Activated CD8-positive, alpha-beta memory T cell treated with anti-CD3 and anti-CD28 coated beads, Interleukin-2, amount 50 U/mL, for 48 hours (primary cell): ENCODE measurements at regions not wholly inside any gene's neighbourhood (a gene's known extent, or its start where the extent isn't known, plus 50 kb on each side); places are given as distances from the start of the nearest gene placed in this dataset.

Source experiments
- DNase-seq: peaks from one replicate; pipeline ENCODE4 v3.0.0-alpha.2; 2020

DNA sequence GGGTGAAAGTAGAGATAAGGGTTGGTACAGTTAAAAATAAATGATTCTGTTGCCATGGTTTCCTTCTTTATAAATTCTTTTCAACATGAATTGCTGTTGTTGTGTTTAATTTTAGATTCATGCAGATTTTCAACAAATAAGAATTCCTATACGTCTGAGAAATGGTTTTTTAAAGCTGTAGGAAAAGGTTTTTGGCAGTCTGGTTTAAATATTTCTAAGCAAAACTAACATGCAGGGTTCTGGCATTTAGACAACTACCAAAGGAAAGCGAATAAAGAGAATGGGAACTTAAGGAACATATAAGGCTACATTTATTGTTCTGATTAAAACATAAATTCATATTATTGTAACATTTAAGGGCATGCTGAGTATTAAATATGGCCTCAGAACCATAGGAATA lies 203.0 kb upstream of the MIR17HG start:
- no peak for DNase-seq

DNA sequence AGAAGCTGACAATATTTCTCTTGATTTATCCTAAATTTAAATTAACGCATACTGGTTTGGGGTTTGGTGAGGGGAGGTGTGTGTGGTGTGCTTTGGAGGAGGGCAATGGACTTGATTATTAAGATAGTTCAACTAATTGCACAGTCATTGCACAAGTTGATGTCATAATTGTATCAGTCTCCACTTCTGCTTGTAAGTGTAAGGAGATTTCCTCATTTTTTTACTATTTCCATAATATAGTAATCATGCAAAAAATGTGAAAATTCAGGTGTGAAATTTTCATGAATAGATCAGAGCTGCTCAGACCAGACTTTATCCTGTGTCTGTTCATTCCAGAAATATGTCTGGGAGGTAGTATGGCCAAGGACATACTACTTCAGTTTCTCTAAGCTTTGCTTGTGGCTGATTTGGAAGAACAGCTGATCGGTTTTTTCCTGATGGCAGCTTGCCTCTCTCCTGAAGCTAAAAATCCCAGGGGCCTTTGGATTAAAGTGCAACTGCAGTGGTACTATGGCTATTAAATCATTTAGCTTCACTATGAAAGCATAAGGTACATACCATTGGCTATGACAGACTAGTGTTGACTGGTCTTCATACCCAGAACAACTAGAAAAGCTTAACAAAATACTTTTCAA lies 201.8 kb upstream of the MIR17HG start:
- no peak for DNase-seq

DNA sequence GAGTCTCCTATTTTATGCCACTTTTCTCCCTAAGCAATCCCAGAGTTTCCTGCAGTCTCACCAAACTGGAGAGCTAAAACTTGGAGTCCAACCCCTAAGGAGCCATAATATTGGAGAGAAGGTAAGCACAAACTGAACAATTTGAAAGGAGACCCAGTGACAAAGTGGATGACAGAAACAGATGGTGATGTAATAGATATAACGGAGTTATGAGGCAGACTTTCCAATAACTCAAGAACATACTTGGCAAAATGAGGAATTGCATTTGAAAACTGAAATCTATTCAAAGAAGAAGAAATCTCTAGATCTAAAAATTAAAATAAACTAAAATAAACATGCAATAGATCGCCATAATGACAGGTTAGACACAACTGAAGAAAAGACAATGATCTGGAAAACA lies 200.9 kb upstream of the MIR17HG start:
- DNase-seq = no peak

DNA sequence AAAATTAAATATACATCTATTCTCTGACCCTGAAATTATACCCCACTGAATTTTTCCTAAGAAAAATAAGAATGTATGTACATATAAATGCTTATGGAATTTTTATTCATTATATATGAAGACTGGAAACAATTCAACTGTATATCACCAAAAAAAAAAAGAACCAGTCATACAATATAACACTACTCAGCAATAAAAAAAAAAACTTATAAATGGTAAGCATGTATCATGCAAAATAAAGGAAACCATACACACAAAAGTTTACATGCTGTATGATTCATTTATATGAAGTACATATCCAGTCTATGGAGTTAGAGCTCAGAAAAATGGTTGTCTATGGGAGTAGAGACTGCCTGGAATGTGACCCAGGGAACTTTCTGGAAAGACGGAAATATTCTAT lies 199.4 kb upstream of the MIR17HG start:
- DNase-seq = no peak

DNA sequence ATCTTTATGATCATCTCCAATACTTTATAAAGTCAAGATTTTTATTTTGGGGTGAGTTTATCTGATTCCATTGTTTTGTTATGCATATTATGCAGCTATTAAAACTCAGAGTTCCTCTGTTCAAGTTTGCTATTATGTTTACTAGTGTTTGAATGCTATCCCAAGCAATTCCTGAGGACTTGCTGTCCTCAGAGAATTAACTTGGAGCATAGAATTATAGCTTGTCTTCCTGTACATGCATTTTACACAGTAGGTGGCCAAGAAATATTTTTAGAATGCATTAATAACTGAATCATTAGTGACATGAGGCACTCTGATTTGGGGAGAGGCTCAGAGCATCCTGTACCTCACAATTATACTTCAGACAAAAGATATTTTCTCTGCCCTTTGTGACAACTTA lies 195.6 kb upstream of the MIR17HG start:
- DNase-seq = no peak

DNA sequence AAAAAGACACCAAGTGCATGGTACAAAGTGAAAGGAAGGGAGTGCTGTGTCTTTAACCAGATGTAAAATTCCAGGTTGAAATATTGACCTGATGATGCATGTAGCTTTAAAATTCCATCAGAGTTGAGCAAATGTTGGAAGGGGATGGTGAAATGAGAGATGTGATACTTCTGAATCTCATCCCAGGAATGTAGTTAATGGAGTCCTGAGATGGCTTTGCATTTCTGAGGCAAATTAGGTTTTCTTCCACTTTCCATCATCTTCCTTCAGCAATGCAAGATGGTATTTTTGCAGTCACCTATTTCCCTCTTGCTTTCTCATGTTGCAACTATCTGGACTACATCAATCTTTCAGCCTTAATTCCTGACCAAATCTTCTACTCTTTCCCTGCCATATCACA lies 194.1 kb upstream of the MIR17HG start:
- no peak for DNase-seq

DNA sequence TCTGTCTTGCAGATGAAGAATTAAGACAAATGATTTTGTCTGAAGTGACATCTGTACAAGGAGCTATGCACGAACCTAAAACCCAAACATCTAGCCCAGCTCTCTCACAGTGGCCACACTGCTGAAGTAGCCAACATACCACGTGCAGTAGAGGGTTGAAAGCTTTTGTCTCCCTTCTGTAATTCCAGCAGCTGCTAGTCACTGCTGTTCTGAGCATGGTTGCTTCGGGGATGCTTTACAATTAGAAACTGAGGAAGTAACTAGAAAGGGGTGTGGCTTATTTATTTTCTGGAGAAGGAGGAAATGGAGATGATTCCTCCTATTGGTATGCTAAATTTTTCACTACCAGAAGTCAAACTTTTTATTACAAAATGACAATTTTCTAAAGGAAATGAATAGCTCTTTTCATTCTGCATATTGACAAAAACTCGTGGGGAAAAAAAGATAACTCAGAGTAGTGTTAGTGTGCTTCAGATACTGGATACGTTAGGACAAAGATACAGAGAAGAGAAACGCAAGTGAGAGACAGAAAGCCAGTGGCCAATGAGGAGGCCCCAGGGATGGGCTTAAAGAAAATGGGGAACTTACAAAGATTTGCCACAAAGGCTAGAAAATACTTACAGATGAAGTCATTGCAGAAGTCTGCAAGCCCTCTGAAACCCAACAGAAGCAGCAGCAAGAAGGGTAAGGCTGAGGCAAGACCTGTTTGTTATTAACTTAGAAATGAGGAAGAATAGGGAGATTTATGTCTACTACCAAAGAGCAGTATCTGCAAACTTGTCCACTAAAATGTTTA lies 192.7 kb upstream of the MIR17HG start:
- no peak for DNase-seq

DNA sequence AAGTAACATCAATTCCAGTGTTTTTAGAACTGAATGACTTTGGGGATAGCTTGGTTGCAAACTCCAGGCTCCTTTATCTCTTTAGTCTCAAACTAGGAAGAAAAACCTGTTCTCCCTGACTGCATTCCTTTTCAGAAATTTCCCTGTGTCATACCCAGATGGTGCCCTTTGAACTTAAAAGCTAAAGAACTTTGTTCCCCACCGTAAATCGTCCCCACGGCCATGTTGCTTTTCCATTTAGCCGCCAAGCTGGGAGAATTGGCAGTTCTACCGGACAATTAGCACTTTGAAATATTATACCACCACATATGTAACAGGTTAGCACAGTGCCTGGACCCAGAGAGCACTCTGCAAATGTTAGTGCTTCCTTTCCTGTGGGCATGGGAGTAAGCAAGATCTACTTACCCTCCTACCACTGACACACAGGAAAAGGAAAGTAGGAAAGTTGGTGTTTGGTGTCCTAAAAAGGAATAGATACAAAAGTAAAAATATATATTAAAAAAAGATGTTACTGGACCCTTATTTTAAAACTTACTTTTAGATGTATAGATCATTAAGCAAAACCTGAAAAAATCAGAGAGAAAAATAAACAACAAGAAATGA lies 191.9 kb upstream of the MIR17HG start:
- DNase-seq = no peak

DNA sequence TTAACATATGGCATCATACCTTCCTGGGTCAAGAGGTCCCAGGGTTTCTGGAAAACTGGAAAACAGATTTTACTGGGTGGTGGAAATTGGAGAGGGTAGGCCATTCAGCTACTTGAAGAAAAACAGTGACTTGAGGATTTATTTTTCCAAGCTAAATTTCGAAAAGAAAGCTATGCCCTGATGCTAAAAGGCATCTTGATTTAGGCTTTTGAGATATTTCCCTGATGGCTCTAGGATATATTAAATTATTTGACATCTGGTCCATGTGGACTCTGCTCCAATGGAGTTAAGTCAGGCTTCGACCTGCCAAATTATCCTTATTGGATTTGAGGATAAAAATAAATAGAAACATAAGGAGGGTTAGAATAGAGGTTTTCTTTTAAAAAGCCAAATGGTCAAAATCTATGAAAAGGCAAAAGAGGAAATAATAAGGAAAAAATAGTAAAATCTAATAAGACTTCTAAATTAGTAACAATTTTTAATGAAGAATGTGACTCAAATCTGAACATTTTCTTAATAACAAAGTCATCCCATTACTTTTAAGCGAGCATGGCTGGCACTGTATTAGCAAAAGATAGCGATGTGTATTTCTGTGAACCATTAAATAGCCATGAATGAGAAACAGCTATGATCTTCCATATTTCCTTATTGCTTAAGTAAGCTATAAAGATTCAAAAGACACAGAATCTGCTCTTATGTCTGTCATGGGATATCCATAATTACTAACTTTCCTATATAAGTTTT lies 190.0 kb upstream of the MIR17HG start:
- DNase-seq = no peak

DNA sequence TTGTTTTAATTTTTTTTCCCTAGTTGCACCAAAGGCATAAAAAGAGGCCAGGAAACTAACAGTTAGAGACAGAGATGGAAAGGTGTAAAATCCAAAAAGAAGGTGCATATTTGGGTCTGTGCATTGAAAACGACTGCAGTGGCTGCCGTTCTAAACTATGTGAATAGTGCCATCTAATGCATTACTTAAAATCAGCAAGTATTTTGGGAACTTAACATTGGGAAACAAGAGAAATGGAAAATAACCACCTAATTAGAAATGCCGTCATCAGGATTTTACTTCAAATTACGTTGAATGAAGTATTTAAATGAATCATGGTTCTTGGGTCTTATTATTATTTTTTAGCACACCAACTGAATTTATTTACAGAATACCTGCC lies 189.5 kb upstream of the MIR17HG start:
- DNase-seq = no peak

DNA sequence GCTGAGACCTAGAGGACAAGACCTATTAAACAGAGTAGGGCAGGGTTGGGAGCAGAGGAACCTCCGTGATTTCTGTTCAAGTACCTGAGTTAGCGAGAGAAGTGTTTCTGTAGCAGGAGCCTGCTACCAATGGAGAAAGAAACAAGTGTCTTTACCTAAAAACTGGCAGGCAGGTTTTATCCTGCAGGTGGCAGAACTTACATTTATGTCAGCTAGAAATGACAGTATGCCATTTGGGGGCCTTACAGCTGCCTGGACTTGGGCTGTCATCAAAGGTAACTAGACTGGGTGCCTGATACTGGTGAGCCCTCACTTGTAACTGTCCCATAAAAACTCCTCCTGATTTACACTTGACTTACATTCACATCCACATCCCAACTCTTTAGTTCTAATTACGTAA lies 185.3 kb upstream of the MIR17HG start:
- DNase-seq = no peak

DNA sequence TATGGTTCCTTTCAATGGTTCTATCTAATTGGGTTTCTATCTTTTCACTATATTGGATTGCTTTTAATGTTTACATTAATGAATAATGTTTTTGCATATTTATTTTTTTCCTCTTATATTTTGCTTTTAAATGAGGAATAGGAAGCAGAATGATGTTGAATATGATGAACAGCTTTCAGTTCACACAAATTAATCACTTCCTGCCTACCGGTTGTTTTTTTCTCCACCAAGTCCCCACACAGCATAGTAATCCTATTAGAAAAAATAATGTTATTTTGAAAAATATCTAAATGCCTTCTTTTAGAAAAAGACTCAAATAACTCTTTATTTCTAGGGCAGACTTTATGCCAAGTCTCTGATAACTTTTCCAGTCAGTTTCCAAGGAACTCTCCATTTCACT lies 184.9 kb upstream of the MIR17HG start:
- no peak for DNase-seq

DNA sequence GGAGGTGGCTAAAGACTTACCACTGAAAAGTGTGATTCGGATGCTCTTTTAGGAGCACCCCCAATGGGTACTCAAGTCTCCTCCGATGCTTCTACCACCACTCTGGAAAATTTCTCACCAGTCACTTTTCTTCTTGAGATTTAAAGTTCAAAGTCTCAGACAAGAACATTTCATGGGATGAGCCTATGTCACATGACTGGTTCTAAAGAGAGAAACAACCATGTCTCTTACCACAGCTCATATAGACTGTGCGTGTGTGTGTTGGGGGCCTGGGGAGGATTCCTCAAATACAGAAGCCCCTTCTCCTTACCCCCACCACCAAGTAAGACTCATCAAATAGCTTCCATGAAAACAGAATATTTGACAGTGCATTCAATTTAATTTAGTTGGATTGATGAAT lies 181.7 kb upstream of the MIR17HG start:
- DNase-seq = no peak

DNA sequence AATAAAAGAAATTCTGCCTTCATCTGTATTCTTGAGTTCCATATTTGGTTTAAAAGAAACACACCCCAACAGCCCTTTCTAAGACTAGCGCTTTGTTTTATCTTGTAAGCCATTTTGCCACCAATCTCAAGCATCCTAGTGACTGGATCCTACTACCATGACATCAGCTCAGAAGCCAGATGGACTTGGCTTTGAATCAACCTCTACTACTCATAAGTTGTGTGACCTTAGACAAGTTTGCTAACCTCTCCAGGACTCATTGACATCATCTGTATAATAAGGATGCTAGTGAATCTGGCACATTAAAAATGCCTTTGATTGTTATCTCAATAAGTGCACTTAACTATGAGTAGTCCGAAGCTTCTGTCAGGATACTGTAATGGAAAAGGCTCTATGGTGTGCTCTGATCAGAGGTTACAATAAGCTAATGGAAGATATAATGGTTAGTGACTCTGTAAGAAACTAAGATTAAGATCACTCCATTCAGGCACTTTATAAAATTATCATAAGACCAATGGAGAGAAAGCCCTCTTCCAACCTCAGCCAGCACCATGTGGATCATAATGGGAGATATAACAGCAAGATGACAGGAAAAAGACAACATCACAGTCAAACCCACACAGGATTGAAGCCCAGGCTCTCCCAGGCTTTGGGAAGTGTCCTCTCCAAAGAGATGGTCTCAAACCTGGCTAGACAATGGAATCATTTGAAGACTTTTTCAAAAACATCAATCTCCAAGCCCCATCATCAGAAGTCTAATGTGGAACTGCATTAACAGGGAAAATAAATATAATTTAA lies 180.6 kb upstream of the MIR17HG start:
- no peak for DNase-seq

DNA sequence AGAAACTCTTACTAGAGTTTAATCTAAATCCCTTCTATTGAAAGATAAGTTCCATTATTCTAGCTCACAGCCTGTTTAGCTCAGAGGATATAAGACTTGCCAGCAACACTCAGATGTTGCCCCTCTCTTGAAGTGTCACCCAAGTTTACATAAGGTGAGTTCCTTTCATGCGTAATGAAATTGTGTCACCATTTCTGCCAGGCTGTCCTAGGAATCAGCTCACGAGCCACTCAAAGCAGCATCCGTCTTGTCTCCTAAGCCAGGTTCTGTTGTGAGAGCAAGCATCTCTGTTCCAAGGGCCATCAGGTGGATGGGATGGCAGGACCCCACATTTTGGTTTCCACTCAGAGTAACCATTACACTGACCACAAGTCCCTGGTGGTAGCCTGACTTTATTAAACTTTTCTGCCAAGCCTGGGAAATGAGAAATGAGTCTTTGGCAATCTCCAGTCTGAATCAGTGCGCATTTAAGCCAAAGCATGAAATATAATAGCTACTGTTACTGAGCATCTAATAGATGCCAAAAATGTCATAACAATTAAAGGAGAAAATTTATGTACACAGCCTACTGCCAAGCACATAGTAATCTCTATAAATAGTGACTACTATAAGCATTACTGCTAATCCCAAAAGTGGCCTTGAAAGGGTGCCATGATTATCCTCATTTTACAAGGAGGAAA lies 179.6 kb upstream of the MIR17HG start:
- no peak for DNase-seq

DNA sequence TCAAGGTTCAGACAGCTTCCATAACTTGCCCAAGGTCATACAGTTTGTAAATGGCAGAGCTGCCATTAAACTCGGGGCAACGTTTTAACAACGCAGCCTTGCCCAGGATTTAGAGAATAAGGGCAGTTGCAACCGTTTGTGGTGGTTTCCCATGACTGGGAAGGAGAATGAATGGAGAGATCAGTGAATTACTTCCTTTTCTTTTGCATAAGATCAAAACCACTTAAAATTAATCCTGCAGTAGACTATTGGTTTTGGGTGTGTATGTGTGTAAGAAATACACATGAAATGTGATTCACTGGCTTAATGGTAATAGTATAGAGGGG lies 179.1 kb upstream of the MIR17HG start:
- no peak for DNase-seq

DNA sequence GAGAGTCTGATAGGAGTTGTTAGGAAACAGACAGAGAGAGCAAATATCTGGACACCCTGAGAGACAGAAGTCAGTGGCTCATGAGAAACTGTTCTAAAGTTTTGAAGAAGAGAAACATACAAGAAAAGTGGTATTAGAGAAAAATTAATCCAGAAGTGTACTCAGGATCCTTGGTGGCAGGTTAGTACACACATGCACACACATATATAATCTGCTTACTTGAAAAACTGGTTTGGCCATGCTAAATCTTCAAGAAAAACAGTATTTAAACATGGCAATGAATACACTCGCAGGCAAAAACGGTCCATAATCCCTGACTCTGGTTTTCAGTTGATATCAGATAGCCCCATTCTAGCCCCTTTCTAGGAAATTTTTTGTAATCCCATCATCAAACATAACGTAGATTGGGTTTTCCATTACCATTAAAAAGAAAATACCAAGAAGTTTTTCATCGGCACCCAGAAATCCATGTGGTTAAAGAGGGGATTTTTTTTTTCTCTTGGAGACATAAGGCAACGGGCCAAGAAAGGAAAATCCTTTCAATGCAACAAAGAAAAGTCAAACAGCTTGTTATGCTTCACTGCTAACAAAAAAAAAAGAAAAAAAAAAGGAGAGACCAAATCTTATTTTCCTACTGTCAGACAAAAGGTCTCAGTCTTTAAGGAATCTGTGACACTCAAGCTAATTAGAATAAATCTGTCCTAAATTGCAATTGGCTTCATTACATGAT lies 178.0 kb upstream of the MIR17HG start:
- no peak for DNase-seq

DNA sequence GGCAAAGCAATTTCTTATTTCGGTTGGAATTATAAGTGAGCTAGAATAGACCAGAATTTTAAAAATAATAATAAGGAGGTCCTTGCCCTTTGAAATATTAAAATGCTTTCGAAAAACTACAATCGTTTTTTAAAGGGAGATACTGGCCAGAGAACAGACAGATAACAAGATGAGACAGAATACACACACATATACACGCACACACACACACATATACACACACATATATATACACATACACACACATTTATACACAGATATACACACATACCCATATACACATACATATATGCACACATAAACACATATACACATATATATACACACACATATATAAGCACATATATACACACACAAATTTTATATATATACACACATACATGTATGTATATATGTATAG lies 175.3 kb upstream of the MIR17HG start:
- no peak for DNase-seq

DNA sequence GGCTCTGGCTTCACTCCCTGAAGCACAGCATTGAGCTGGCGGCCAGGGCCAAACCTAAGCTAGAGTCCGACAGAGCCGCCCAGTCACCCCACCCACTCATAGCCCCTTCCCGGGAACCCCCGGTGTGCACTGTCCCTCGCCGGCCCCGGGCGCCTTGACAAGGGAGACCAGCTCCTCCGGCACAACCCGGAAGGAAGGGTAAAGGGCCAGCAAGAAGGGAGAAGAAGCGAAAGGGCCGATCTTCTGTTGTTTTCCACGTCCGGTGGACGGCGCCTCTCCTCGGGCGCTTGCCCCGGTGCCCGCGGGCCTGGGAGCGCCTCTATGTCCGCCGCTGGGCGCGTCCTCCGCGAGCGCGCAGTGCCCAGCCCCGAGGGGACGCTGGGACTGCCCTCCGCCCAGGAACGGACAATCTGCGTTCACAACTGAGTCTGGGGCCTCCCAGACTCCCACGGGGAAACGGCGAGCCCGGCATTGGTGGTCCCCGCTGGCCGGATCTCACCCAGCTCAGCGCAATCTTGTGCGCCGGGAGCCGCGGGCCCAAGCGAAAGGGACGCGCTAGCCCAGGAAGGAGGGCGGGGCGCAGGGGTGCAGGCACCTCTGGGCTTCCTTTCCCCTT lies 172.5 kb upstream of the MIR17HG start:
- DNase-seq = no peak

DNA sequence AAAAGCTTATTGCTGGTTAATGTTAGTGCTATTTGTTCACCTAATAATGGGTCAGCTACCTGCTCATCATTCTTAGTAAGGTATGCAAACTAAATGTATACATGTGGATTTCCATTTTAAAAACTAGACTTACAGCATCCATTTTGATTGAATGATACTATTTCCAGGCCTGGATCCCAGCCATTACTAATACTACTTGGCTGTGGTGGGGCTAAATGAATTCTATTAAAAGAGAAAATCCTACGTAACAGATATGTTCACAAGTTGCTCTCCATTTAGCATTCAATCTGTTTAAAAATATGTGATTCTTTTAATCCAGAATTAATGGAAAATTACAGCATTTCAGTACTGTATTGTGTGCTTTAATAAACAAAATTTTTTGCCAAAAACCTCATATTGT lies 169.4 kb upstream of the MIR17HG start:
- no peak for DNase-seq

DNA sequence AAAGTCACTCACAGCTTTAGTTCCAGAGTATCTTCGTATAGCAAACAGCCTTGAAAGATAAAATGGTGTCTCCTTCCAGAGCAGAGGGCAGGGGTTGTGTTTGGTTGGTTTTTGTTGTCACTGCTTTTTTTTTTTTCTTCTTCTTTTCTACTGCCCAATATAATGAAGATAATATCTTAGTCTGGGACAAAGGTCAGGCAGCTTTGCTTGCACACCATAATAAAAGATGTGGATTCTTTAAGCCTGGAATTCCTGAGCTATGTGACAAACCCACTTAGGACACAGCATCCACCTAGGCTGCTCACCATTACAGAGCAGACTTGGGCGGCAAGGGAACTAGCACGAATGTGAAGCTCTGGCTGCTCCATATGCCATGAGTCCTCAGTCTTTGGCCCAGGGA lies 165.6 kb upstream of the MIR17HG start:
- DNase-seq = no peak
